DOHH2 (cell line): ENCODE measurements at regions not wholly inside any gene's neighbourhood (a gene's known extent, or its start where the extent isn't known, plus 50 kb on each side); places are given as distances from the start of the nearest gene placed in this dataset.

Experiments used
- H3F3A ChIP-seq: fragments of 200-600 bp; sonication (generic), shearing (Covaris generic); 2 replicates; pipeline ENCODE4 v1.6.0; 2016; ENCODE audit warnings: antibody characterized with exemption, mild to moderate bottlenecking; ENCODE audit not compliant: control insufficient read depth, insufficient read depth
- H3K27ac ChIP-seq: fragments of 200-600 bp; sonication (generic); 2 replicates; pipeline ENCODE4 v1.5.1; 2014; ENCODE audit warnings: low read depth, mild to moderate bottlenecking, low read length, moderate library complexity
- H3K27me3 ChIP-seq: fragments of 200-600 bp; sonication (generic); 2 replicates; pipeline ENCODE4 v1.6.1; 2014; ENCODE audit warnings: mild to moderate bottlenecking, low read length, mixed read lengths; ENCODE audit not compliant: control insufficient read depth
- H3K36me3 ChIP-seq: fragments of 200-600 bp; sonication (generic); 2 replicates; pipeline ENCODE4 v1.6.1; 2014; ENCODE audit warnings: mild to moderate bottlenecking, low read length, moderate library complexity, mixed read lengths; ENCODE audit not compliant: control insufficient read depth
- H3K4me1 ChIP-seq: fragments of 200-600 bp; sonication (generic); 2 replicates; pipeline ENCODE4 v1.6.1; 2014; ENCODE audit warnings: mild to moderate bottlenecking, low read length, mixed read lengths; ENCODE audit not compliant: control insufficient read depth
- H3K4me2 ChIP-seq: fragments of 200-600 bp; sonication (generic); 2 replicates; pipeline ENCODE4 v1.6.0; 2014; ENCODE audit warnings: mild to moderate bottlenecking, low read length, moderate library complexity
- H3K4me3 ChIP-seq: fragments of 200-600 bp; sonication (generic); 2 replicates; pipeline ENCODE4 v1.5.1; 2014; ENCODE audit warnings: mild to moderate bottlenecking, low read length, mixed read lengths
- H3K79me2 ChIP-seq: fragments of 200-600 bp; sonication (generic); 2 replicates; pipeline ENCODE4 v1.6.1; 2014; ENCODE audit warnings: mild to moderate bottlenecking, low read length, mixed read lengths; ENCODE audit not compliant: control insufficient read depth
- H3K9me2 ChIP-seq: fragments of 200-600 bp; sonication (generic); replicated peaks from 2 replicates; pipeline ENCODE4 v1.6.1; 2014; ENCODE audit warnings: mild to moderate bottlenecking, low read length, mixed read lengths; ENCODE audit not compliant: control insufficient read depth
- H3K9me3 ChIP-seq: fragments of 200-600 bp; sonication (generic); 2 replicates; pipeline ENCODE4 v1.6.1; 2014; ENCODE audit warnings: antibody characterized with exemption, low read length, mixed read lengths; ENCODE audit not compliant: control insufficient read depth, insufficient read depth
- H4K20me1 ChIP-seq: fragments of 200-600 bp; sonication (generic); 2 replicates; pipeline ENCODE4 v1.6.0; 2014; ENCODE audit warnings: low read depth, mild to moderate bottlenecking, antibody characterized with exemption, low read length, moderate library complexity; ENCODE audit not compliant: control insufficient read depth, insufficient read depth
- EZH2phosphoT487 ChIP-seq: fragments of 200-600 bp; sonication (generic); IDR thresholded peaks from 2 replicates; pipeline ENCODE4 v1.6.1; 2017; ENCODE audit warnings: borderline replicate concordance, mild to moderate bottlenecking, antibody characterized with exemption, low read length, moderate library complexity, mixed read lengths
- TF ChIP-seq, protein P1 (sequence below): fragments of 200-600 bp; sonication (generic); IDR thresholded peaks from one replicate; pipeline ENCODE4 v1.5.1; 2014; ENCODE audit warnings: antibody characterized with exemption, mild to moderate bottlenecking, low read depth, low read length; ENCODE audit not compliant: poor library complexity, severe bottlenecking

DNA sequence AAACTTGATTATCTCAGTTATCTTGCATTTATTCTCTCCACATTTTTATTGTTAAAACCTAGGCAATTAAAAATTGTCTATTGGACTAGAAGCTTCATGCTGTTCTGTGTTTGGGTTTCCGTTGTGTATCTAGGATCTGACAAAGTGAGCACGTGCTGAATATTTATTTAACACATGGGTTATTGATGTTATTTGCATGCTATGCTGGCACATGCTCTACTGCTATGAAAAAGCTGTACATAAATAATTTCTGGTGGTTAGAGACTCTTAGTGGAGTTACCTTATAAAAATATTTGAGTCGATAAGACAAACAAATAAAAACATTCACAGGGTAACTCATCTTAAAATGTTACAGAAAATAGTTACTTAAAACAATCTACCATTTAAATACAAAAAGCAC lies 1769.7 kb downstream of the MRPL39 start:
- H3K36me3 ChIP-seq = no peaks in the 10 kb centered on the region
- no peaks in the 10 kb centered on the region for H3K4me1 ChIP-seq
- H3K9me3 ChIP-seq = peaks cover 22% of the 10 kb centered on the region; the same call in 1 of the 2 replicates
- H3K9me2 ChIP-seq = no peaks in the 10 kb centered on the region
- TF ChIP-seq EZH2phosphoT487 = no peak
- TF ChIP-seq, protein P1, sequence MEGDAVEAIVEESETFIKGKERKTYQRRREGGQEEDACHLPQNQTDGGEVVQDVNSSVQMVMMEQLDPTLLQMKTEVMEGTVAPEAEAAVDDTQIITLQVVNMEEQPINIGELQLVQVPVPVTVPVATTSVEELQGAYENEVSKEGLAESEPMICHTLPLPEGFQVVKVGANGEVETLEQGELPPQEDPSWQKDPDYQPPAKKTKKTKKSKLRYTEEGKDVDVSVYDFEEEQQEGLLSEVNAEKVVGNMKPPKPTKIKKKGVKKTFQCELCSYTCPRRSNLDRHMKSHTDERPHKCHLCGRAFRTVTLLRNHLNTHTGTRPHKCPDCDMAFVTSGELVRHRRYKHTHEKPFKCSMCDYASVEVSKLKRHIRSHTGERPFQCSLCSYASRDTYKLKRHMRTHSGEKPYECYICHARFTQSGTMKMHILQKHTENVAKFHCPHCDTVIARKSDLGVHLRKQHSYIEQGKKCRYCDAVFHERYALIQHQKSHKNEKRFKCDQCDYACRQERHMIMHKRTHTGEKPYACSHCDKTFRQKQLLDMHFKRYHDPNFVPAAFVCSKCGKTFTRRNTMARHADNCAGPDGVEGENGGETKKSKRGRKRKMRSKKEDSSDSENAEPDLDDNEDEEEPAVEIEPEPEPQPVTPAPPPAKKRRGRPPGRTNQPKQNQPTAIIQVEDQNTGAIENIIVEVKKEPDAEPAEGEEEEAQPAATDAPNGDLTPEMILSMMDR = no peak
- H3K27me3 ChIP-seq = no peaks in the 10 kb centered on the region
- H3K79me2 ChIP-seq = no peaks in the 10 kb centered on the region
- no peak overlapping the region for H3K4me2 ChIP-seq
- no peak overlapping the region for H3K27ac ChIP-seq
- no peak overlapping the region for H3K4me3 ChIP-seq
- no peaks in the 10 kb centered on the region for H3F3A ChIP-seq
- no peaks in the 10 kb centered on the region for H4K20me1 ChIP-seq

DNA sequence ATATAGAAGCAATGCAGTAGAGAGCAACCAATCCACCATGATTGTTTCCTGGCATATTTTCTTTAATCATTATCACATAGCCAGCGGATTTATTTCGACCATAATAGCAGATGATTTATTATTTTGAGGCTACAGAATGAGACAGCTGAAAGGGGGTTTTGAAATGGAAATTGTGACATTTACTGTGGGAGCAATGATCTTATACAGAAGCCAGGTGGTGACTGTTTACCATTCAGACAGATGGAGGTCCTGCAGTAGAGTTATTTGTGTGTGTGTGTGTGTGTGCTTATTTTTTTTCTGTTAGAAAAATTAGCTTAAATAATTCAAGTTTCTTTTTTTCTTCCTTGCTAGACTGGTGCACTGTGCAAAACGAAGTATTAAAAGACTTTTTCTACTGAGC lies 1784.5 kb downstream of the MRPL39 start:
- Histone ChIP-seq H4K20me1 (no peaks in the 10 kb centered on the region), H3F3A (no peaks in the 10 kb centered on the region), H3K9me2 (no peaks in the 10 kb centered on the region), H3K27ac (no peak overlapping the region), H3K27me3 (no peaks in the 10 kb centered on the region), H3K9me3 (no peaks in the 10 kb centered on the region), H3K36me3 (no peaks in the 10 kb centered on the region), H3K4me2 (no peak overlapping the region), H3K4me3 (no peak overlapping the region), H3K4me1 (no peaks in the 10 kb centered on the region), H3K79me2 (no peaks in the 10 kb centered on the region)
- no peak for TF ChIP-seq EZH2phosphoT487
- TF ChIP-seq, protein P1 = no peak

DNA sequence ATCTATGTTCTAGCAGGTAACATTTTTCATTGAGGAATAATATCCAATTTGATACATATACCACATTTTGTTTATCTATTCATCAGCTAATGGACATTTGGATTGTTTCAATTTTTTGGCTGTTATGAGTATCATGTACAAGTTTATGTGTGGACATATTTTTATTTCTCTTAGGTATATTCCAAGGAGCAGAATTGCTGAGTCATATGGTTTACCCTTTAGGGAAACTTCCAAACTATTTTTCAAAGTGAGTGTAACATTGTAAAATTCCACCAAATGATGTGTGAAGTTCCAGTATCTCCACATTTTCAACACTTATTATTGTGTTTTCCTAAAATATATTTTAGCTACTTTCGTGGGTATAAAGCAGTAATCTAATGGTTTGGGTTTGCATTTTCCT lies 1789.9 kb downstream of the MRPL39 start:
- no peaks in the 10 kb centered on the region for H3K79me2 ChIP-seq
- TF ChIP-seq EZH2phosphoT487 = no peak
- TF ChIP-seq, protein P1 = no peak
- no peaks in the 10 kb centered on the region for H3F3A ChIP-seq
- no peak overlapping the region for H3K4me2 ChIP-seq
- peaks cover 3% of the 10 kb centered on the region for H3K9me3 ChIP-seq
- H3K4me3 ChIP-seq = no peak overlapping the region
- H3K27me3 ChIP-seq = no peaks in the 10 kb centered on the region
- H3K36me3 ChIP-seq = no peaks in the 10 kb centered on the region
- no peaks in the 10 kb centered on the region for H3K9me2 ChIP-seq
- H3K4me1 ChIP-seq = no peaks in the 10 kb centered on the region
- H3K27ac ChIP-seq = no peak overlapping the region
- H4K20me1 ChIP-seq = no peaks in the 10 kb centered on the region

DNA sequence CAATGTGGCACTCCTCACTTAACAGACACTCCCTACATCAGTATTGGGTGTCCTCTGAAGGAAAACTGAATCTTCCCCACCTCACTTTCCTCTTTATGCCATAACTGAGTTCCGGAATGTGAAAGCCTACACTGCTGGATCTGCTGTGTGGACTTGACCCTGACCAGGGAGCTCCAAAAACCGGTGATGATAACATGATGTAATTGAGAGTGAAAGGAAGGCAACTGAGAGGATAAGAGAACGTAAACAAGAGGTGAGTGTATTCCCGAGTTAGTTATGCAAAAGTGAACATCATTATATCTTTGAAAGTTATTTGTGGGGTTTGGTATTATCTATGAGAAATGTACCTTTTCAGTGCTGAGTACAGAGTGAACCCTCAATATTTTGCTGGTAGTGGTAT lies 1794.8 kb downstream of the MRPL39 start:
- Histone ChIP-seq H3K4me3 (no peak overlapping the region), H3K36me3 (no peaks in the 10 kb centered on the region), H3K27ac (no peak overlapping the region), H3K9me3 (peaks cover 4% of the 10 kb centered on the region), H3K9me2 (no peaks in the 10 kb centered on the region), H3F3A (no peaks in the 10 kb centered on the region), H3K4me1 (no peaks in the 10 kb centered on the region), H3K79me2 (no peaks in the 10 kb centered on the region), H3K4me2 (no peak overlapping the region), H3K27me3 (no peaks in the 10 kb centered on the region), H4K20me1 (no peaks in the 10 kb centered on the region)
- TF ChIP-seq, protein P1 = no peak
